OCI-LY7 (cell line): ENCODE measurements at regions not wholly inside any gene's neighbourhood (a gene's known extent, or its start where the extent isn't known, plus 50 kb on each side); places are given as distances from the start of the nearest gene placed in this dataset.

Experiments
- BruUV-seq: library from RNA; stranded (reverse); fragments of 400-500 nt; replicated peaks from 2 replicates; lab custom pipeline; 2021; lab: Mats Ljungman, UMichigan
- CTCF ChIA-PET: fragments of 300-600 bp; sonication (Branson Sonifier 250); formaldehyde crosslinking; loops from one replicate; lab custom pipeline; 2022; ENCODE audit warnings: antibody characterized with exemption; ENCODE audit not compliant: unreplicated experiment; lab: Charles Lee
- POLR2A ChIA-PET: fragments of 300-600 bp; sonication (Branson Sonifier 250); formaldehyde crosslinking; loops from one replicate; lab custom pipeline; 2022; ENCODE audit warnings: antibody characterized with exemption; lab: Charles Lee
- DNase-seq: peaks from one replicate; pipeline ENCODE4 v3.0.0-alpha.2; 2015; ENCODE audit warnings: low spot score
- H2AFZ ChIP-seq: fragments of 200-600 bp; sonication (generic), shearing (Covaris generic); 2 replicates; pipeline ENCODE4 v1.6.1; 2014; ENCODE audit warnings: mild to moderate bottlenecking, antibody characterized with exemption, low read length, moderate library complexity
- H3K27ac ChIP-seq: fragments of 200-600 bp; sonication (generic); 2 replicates; pipeline ENCODE4 v1.5.1; 2014; ENCODE audit warnings: mixed run types, low read depth, mild to moderate bottlenecking, moderate library complexity, low read length, inconsistent platforms; ENCODE audit not compliant: poor library complexity, severe bottlenecking
- H3K36me3 ChIP-seq: fragments of 200-600 bp; sonication (generic); 2 replicates; pipeline ENCODE4 v1.6.1; 2014; ENCODE audit warnings: mild to moderate bottlenecking, antibody characterized with exemption, low read length, moderate library complexity, mixed read lengths; ENCODE audit not compliant: insufficient read depth
- H3K4me1 ChIP-seq: fragments of 200-600 bp; sonication (generic); 2 replicates; pipeline ENCODE4 v1.5.1; 2014; ENCODE audit warnings: mild to moderate bottlenecking, low read length; ENCODE audit not compliant: insufficient read depth, poor library complexity, severe bottlenecking
- H3K4me2 ChIP-seq: fragments of 200-600 bp; sonication (generic); 2 replicates; pipeline ENCODE4 v1.6.1; 2014; ENCODE audit warnings: mild to moderate bottlenecking, low read length
- H3K4me3 ChIP-seq: fragments of 200-600 bp; sonication (generic); 2 replicates; pipeline ENCODE4 v1.5.1; 2014; ENCODE audit warnings: mild to moderate bottlenecking, low read depth, low read length; ENCODE audit not compliant: poor library complexity, severe bottlenecking
- H3K79me2 ChIP-seq: fragments of 200-600 bp; sonication (generic); 2 replicates; pipeline ENCODE4 v1.6.1; 2016; ENCODE audit warnings: low read depth, mild to moderate bottlenecking, low read length, moderate library complexity, mixed read lengths; ENCODE audit not compliant: insufficient read depth
- H3K9me2 ChIP-seq: fragments of 200-600 bp; sonication (generic); 2 replicates; pipeline ENCODE4 v1.6.1; 2016; ENCODE audit warnings: mild to moderate bottlenecking, low read length, mixed read lengths; ENCODE audit not compliant: insufficient read depth
- H3K9me3 ChIP-seq: fragments of 200-600 bp; sonication (generic); 2 replicates; pipeline ENCODE4 v1.6.1; 2014; ENCODE audit warnings: mild to moderate bottlenecking, mixed run types, low read length, mixed read lengths
- H4K20me1 ChIP-seq: fragments of 200-600 bp; sonication (generic); 2 replicates; pipeline ENCODE4 v1.6.1; 2014; ENCODE audit warnings: mild to moderate bottlenecking, antibody characterized with exemption, low read length, moderate library complexity, mixed read lengths; ENCODE audit not compliant: insufficient read depth
- CTCF ChIP-seq: fragments of 200-600 bp; sonication (generic); conservative IDR thresholded peaks from 2 replicates; pipeline ENCODE4 v1.5.1; 2014; ENCODE audit warnings: mild to moderate bottlenecking, antibody characterized with exemption, low read length, moderate library complexity, mixed read lengths
- EZH2phosphoT487 ChIP-seq: fragments of 200-600 bp; sonication (generic); IDR thresholded peaks from 2 replicates; pipeline ENCODE4 v1.6.1; 2018; ENCODE audit warnings: low read depth, borderline replicate concordance, mild to moderate bottlenecking, mixed run types, antibody characterized with exemption, low read length, moderate library complexity, mixed read lengths
- intact Hi-C: fragments of 100-400 bp; cut with micrococcal nuclease; formaldehyde crosslinking; loops from one replicate; pipeline ENCODE4 v1.10.0; 2022; ENCODE audit not compliant: unreplicated experiment

- Histone ChIP-seq H3K36me3 (no peaks in the 10 kb centered on the region), H3K4me3 (no peak overlapping the region), H4K20me1 (no peaks in the 10 kb centered on the region), H3K9me2 (no peaks in the 10 kb centered on the region), H3K27ac (no peak overlapping the region), H3K9me3 (no peaks in the 10 kb centered on the region), H3K4me1 (no peaks in the 10 kb centered on the region), H3K79me2 (no peaks in the 10 kb centered on the region), H2AFZ (no peak overlapping the region), H3K4me2 (no peak overlapping the region)
- TF ChIP-seq EZH2phosphoT487 (no peak), CTCF (no peak)
- intact Hi-C loops: no loop called here
- BruUV-seq: no TSS peak
- POLR2A ChIA-PET: no interaction called here
- CTCF ChIA-PET: no interaction called here
- DNase-seq: no peak
These were observed 247.7 kb upstream of the RBMS1 start for GRCh38 chr2:160741271-160741670.

- DNase-seq: no peak
- CTCF ChIA-PET: no interaction called here
- H3K9me3 ChIP-seq: no peaks in the 10 kb centered on the region
- H3K27ac ChIP-seq: no peak overlapping the region
- no peaks in the 10 kb centered on the region for H3K9me2 ChIP-seq
- TF ChIP-seq EZH2phosphoT487 (no peak), CTCF (no peak)
- no peaks in the 10 kb centered on the region for H3K4me1 ChIP-seq
- H3K4me2 ChIP-seq: no peak overlapping the region
- H3K36me3 ChIP-seq: no peaks in the 10 kb centered on the region
- no TSS peak for BruUV-seq
- no peaks in the 10 kb centered on the region for H4K20me1 ChIP-seq
- H3K79me2 ChIP-seq: no peaks in the 10 kb centered on the region
- POLR2A ChIA-PET: interaction anchor here (0.5 kb wide), 1 partner anchor 41 kb away, joined by 3 read pairs; no protein-coding TSS in a partner anchor
- intact Hi-C loops: no loop called here
- no peak overlapping the region for H2AFZ ChIP-seq
- no peak overlapping the region for H3K4me3 ChIP-seq
These were observed 248.2 kb upstream of the RBMS1 start for GRCh38 chr2:160741815-160742214.

- no peaks in the 10 kb centered on the region for H3K4me1 ChIP-seq
- no peak for DNase-seq
- CTCF ChIA-PET: no interaction called here
- H2AFZ ChIP-seq: no peak overlapping the region
- no peak overlapping the region for H3K4me3 ChIP-seq
- BruUV-seq: no TSS peak
- H3K9me3 ChIP-seq: no peaks in the 10 kb centered on the region
- no peaks in the 10 kb centered on the region for H3K79me2 ChIP-seq
- H4K20me1 ChIP-seq: no peaks in the 10 kb centered on the region
- POLR2A ChIA-PET: no interaction called here
- TF ChIP-seq EZH2phosphoT487: no peak
- no peak for TF ChIP-seq CTCF
- no peaks in the 10 kb centered on the region for H3K36me3 ChIP-seq
- H3K27ac ChIP-seq: no peak overlapping the region
- H3K4me2 ChIP-seq: no peak overlapping the region
- intact Hi-C loops: no loop called here
- H3K9me2 ChIP-seq: no peaks in the 10 kb centered on the region
These were observed 249.1 kb upstream of the RBMS1 start for GRCh38 chr2:160742667-160743066.
